Putamen (tissue), 1 donor: ENCODE measurements at regions not wholly inside any gene's neighbourhood (a gene's known extent, or its start where the extent isn't known, plus 50 kb on each side); places are given as distances from the start of the nearest gene placed in this dataset.

Source experiments
- DNase-seq: peaks from one replicate; pipeline ENCODE4 v3.0.0-alpha.2; 2016; ENCODE audit warnings: low spot score

- no peak for DNase-seq
Observed at GRCh38 chr2:108145557-108146326, 94.0 kb upstream of the SULT1C3 start.

- no peak for DNase-seq
Observed at GRCh38 chr2:108148555-108148954, 91.2 kb upstream of the SULT1C3 start.

- DNase-seq = no peak
Observed at GRCh38 chr2:108154366-108155061, 85.3 kb upstream of the SULT1C3 start.

GRCh38 chr2:108161298-108161697 is 78.5 kb upstream of the SULT1C3 start:
- no peak for DNase-seq

- DNase-seq = no peak
Observed at GRCh38 chr2:108164318-108164717, 75.5 kb upstream of the SULT1C3 start.

DNA sequence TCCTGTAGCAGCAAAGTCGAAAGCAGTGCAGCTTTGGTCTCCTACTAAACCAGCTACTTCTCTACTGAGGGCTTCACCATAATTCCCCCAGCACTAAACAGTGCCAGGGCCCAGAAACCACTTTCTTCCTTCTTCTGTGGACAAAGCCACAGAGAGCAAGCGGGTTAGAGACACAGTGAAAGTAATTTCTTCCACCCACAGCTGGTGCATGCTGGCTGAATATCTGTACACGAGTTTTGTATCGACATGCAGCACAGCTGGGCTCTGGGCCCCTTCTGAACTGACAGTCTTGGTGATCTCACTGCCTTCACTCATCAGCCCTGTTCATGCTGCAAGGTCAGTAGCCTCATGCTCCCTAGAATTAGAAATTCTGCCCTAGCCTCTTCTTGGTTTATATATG is 74.0 kb upstream of the SULT1C3 start:
- no peak for DNase-seq

DNA sequence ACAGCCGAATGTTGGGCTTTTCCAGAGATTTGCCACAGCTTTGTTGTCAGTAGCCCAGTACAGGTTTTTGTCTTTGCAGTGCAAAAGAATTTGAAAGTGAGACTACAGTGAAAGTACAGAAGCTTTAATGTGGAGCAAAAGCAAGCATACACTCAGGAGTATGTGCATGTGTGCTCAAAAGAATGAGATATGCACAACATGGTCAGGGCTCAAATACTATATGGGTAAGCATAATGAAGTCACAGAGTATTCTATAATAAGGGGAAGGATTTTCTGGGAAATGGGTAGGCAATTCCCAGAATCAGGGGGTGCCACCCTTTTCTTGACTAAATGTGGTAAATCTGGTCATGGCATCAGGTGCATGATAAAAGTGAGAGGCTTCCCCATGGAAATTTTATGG is 72.1 kb upstream of the SULT1C3 start:
- no peak for DNase-seq

DNA sequence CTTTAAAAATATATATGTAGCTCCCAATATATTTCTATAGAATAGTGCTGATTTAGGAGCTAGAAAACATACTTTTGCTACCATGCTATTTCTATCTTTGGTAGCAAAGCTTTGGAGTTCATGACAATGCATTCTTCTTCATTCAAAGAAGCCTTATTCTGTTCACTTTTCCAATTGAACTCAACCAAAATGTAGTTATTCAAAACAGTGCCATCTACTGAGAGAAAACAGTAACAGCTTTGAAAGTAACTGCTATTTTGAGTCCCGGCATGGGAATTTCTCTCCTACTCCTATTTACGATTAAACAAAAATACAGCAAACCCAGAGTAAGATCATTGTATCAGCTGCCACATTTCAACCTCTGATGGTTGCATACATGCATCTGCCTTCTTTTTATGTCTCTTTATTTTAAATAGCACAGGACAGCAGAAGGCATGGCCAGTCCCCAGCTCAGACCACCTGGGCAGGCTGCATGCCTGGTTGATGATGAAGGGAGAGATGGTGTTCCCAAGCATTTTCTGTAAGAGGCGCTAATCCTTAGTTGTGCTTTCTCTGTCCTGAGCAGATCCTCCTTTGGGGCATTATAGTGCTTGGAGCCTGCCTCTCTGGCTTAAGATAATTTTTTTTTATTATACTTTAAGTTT is 69.7 kb upstream of the SULT1C3 start:
- DNase-seq = peak; percentile 3

GRCh38 chr2:108171657-108172056 is 68.1 kb upstream of the SULT1C3 start:
- no peak for DNase-seq

GRCh38 chr2:108182489-108182888 is 57.3 kb upstream of the SULT1C3 start:
- DNase-seq = no peak

DNA sequence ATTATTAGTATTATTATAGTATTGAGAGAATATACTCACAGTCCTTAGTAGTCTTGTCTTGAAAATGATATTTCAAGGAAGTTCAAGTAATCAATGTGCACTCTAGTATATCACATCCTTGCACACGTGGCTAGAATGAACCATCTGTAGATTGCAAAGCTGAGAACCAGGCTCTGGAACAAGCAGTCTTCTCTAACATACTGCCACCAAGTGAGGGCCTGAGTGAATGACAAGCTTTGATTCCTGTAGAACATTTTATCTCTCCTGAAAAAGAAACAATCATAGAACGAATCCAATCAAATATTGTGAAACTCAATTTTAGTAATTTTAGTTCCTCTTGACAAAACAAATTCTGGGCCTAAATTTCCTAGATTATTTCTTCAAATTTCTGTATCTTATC is 55.3 kb upstream of the SULT1C3 start:
- no peak for DNase-seq

- no peak for DNase-seq
Observed at GRCh38 chr2:108189316-108189715, 50.5 kb upstream of the SULT1C3 start.
